ENCODE measurements at regions not wholly inside any gene's neighbourhood (a gene's known extent, or its start where the extent isn't known, plus 50 kb on each side); places are given as distances from the start of the nearest gene placed in this dataset.
"Not testable (repeated sequence)": the region's sequence is repeated elsewhere in the genome, so short reads cannot be mapped to it uniquely, and the experiment has no call there.

- DNase-seq (ENCODE audit: low spot score): no peak
- intact Hi-C loops (cut with DNase I): no loop called here
Measured at GRCh38 chr7:119688831-119689230, 584.1 kb upstream of the KCND2 start.

GRCh38 chr7:119692541-119692940 is 580.4 kb upstream of the KCND2 start:
- no peak for DNase-seq (ENCODE audit: low spot score)
- intact Hi-C loops (cut with DNase I): no loop called here

GRCh38 chr7:119694506-119694905 is 578.5 kb upstream of the KCND2 start:
- DNase-seq (ENCODE audit: low spot score): no peak
- intact Hi-C loops (cut with DNase I): no loop called here

GRCh38 chr7:119696336-119696735 is 576.6 kb upstream of the KCND2 start:
- DNase-seq (ENCODE audit: low spot score): no peak
- intact Hi-C loops (cut with DNase I): no loop called here

- intact Hi-C loops (cut with DNase I): no loop called here
- no peak for DNase-seq (ENCODE audit: low spot score)
Measured at GRCh38 chr7:119703895-119704294, 569.1 kb upstream of the KCND2 start.

- intact Hi-C loops (cut with DNase I): no loop called here
- DNase-seq (ENCODE audit: low spot score): no peak
Measured at GRCh38 chr7:119706608-119707007, 566.4 kb upstream of the KCND2 start.

GRCh38 chr7:119708891-119709290 is 564.1 kb upstream of the KCND2 start:
- intact Hi-C loops (cut with DNase I): no loop called here
- DNase-seq (ENCODE audit: low spot score): no peak

- no peak for DNase-seq (ENCODE audit: low spot score)
- intact Hi-C loops (cut with DNase I): no loop called here
Measured at GRCh38 chr7:119711104-119711503, 561.9 kb upstream of the KCND2 start.

GRCh38 chr7:119712886-119713462 is 560.0 kb upstream of the KCND2 start:
- no peak for DNase-seq (ENCODE audit: low spot score)
- intact Hi-C loops (cut with DNase I): no loop called here

- no peak for DNase-seq (ENCODE audit: low spot score)
- intact Hi-C loops (cut with DNase I): no loop called here
Measured at GRCh38 chr7:119713606-119714005, 559.4 kb upstream of the KCND2 start.

GRCh38 chr7:119720541-119720940 is 552.4 kb upstream of the KCND2 start:
- intact Hi-C loops (cut with DNase I): no loop called here

GRCh38 chr7:119724041-119724792 is 548.8 kb upstream of the KCND2 start:
- intact Hi-C loops (cut with DNase I): no loop called here
- DNase-seq (ENCODE audit: low spot score): no peak

More at GRCh38 chr7:119720541-119720940, 552.4 kb upstream of the KCND2 start:
- DNase-seq (ENCODE audit: low spot score): no peak

- no peak for DNase-seq (ENCODE audit: low spot score)
- intact Hi-C loops (cut with DNase I): no loop called here
Measured at GRCh38 chr7:119733127-119733879, 539.7 kb upstream of the KCND2 start.

GRCh38 chr7:119737390-119737789 is 535.6 kb upstream of the KCND2 start:
- intact Hi-C loops (cut with DNase I): no loop called here
- DNase-seq (ENCODE audit: low spot score): no peak

- intact Hi-C loops (cut with DNase I); DNase-seq (ENCODE audit: low spot score): not testable (repeated sequence)
Measured at GRCh38 chr7:119745280-119745679, 527.7 kb upstream of the KCND2 start.

- DNase-seq (ENCODE audit: low spot score): no peak
- intact Hi-C loops (cut with DNase I): no loop called here
Measured at GRCh38 chr7:119748251-119748860, 524.6 kb upstream of the KCND2 start.

GRCh38 chr7:119748991-119749390 is 524.0 kb upstream of the KCND2 start:
- intact Hi-C loops (cut with DNase I): no loop called here

GRCh38 chr7:119756687-119757086 is 516.3 kb upstream of the KCND2 start:
- intact Hi-C loops (cut with DNase I): no loop called here
- no peak for DNase-seq (ENCODE audit: low spot score)

More at GRCh38 chr7:119748991-119749390, 524.0 kb upstream of the KCND2 start:
- DNase-seq (ENCODE audit: low spot score): no peak

- intact Hi-C loops (cut with DNase I): no loop called here
- no peak for DNase-seq (ENCODE audit: low spot score)
Measured at GRCh38 chr7:119758254-119758653, 514.7 kb upstream of the KCND2 start.

- intact Hi-C loops (cut with DNase I): no loop called here
Measured at GRCh38 chr7:119761776-119762175, 511.2 kb upstream of the KCND2 start.

More at GRCh38 chr7:119761776-119762175, 511.2 kb upstream of the KCND2 start:
- no peak for DNase-seq (ENCODE audit: low spot score)
